Left colon (tissue), 2 donors: ENCODE measurements at regions not wholly inside any gene's neighbourhood (a gene's known extent, or its start where the extent isn't known, plus 50 kb on each side); places are given as distances from the start of the nearest gene placed in this dataset.
"Not testable (repeated sequence)": the region's sequence is repeated elsewhere in the genome, so short reads cannot be mapped to it uniquely, and the experiment has no call there.

ENCODE experiments used
- ATAC-seq: fragments of 200-7000 bp; cut with Tn5 transposase; one replicate; pipeline ENCODE4 v1.9.1; 2020; ENCODE audit warnings: mild to moderate bottlenecking, moderate library complexity
- DNase-seq, 2 donors: peaks; one replicate each; pipeline ENCODE4 v3.0.0-alpha.2; 2020
- intact Hi-C, 2 donors: fragments of 100-400 bp; cut with DNase I in 1 of 2; cut with micrococcal nuclease in 1 of 2; formaldehyde crosslinking; loops; one replicate each; pipeline versions ENCODE4 v1.11.2 to v1.14.0; 2022; cut with DNase I, micrococcal nuclease
- donor health status: DM: no; HTN: no; CAD: no.
- donor health status: DM: yes; HTN: yes; CAD: no.

GRCh38 chr5:144030904-144031303, 139.6 kb downstream of the YIPF5 start:
- intact Hi-C loops, result no loop called here
- DNase-seq (no peak), ATAC-seq (peak; percentile 64)

- ATAC-seq, result no peak
- intact Hi-C loops, result no loop called here
- DNase-seq, result no peak
Measured at GRCh38 chr5:144032375-144032774, 138.1 kb downstream of the YIPF5 start.

GRCh38 chr5:144033486-144033885, 137.0 kb downstream of the YIPF5 start:
- intact Hi-C loops, result no loop called here
- DNase-seq (no peak), ATAC-seq (no peak)

GRCh38 chr5:144035046-144035740, 135.3 kb downstream of the YIPF5 start:
- no peak for DNase-seq
- ATAC-seq, result no peak
- intact Hi-C loops, result no loop called here

GRCh38 chr5:144036476-144036875, 134.0 kb downstream of the YIPF5 start:
- intact Hi-C loops, result no loop called here
- DNase-seq (no peak), ATAC-seq (no peak)

GRCh38 chr5:144040615-144041305, 129.7 kb downstream of the YIPF5 start:
- no peak for ATAC-seq
- intact Hi-C loops, result no loop called here
- DNase-seq, result no peak

GRCh38 chr5:144042156-144042555, 128.3 kb downstream of the YIPF5 start:
- intact Hi-C loops, result no loop called here
- ATAC-seq, result no peak
- no peak for DNase-seq

- intact Hi-C loops, result no loop called here
- ATAC-seq (no peak), DNase-seq (no peak)
Measured at GRCh38 chr5:144048259-144048856, 122.1 kb downstream of the YIPF5 start.

- ATAC-seq, intact Hi-C loops, DNase-seq: not testable (repeated sequence)
Measured at GRCh38 chr5:144055391-144055790, 115.1 kb downstream of the YIPF5 start.

- ATAC-seq, DNase-seq, intact Hi-C loops: not testable (repeated sequence)
Measured at GRCh38 chr5:144060091-144060490, 110.4 kb downstream of the YIPF5 start.

GRCh38 chr5:144060598-144060997, 109.9 kb downstream of the YIPF5 start:
- intact Hi-C loops, result no loop called here
- DNase-seq (no peak), ATAC-seq (no peak)

- ATAC-seq (no peak), DNase-seq (no peak)
- intact Hi-C loops, result no loop called here
Measured at GRCh38 chr5:144065786-144066185, 104.7 kb downstream of the YIPF5 start.

- DNase-seq (no peak), ATAC-seq (no peak)
- intact Hi-C loops, result no loop called here
Measured at GRCh38 chr5:144072518-144072927, 97.9 kb downstream of the YIPF5 start.

GRCh38 chr5:144076521-144077083, 93.9 kb downstream of the YIPF5 start:
- ATAC-seq, result no peak
- DNase-seq, result no peak
- intact Hi-C loops, result no loop called here

GRCh38 chr5:144083185-144083584, 87.3 kb downstream of the YIPF5 start:
- DNase-seq (no peak), ATAC-seq (no peak)
- intact Hi-C loops, result no loop called here

- DNase-seq, result no peak
- intact Hi-C loops, result no loop called here
- ATAC-seq, result no peak
Measured at GRCh38 chr5:144084971-144085370, 85.5 kb downstream of the YIPF5 start.

- intact Hi-C loops, result no loop called here
- no peak for DNase-seq
- no peak for ATAC-seq
Measured at GRCh38 chr5:144085381-144085780, 85.1 kb downstream of the YIPF5 start.

- ATAC-seq (no peak), DNase-seq (no peak)
- intact Hi-C loops, result no loop called here
Measured at GRCh38 chr5:144086295-144086694, 84.2 kb downstream of the YIPF5 start.

- DNase-seq (no peak), ATAC-seq (no peak)
- intact Hi-C loops, result no loop called here
Measured at GRCh38 chr5:144087576-144087975, 82.9 kb downstream of the YIPF5 start.
